Mesendoderm (in vitro differentiated cells): ENCODE measurements at regions not wholly inside any gene's neighbourhood (a gene's known extent, or its start where the extent isn't known, plus 50 kb on each side); places are given as distances from the start of the nearest gene placed in this dataset.

Experiments used
- DNase-seq: peaks from one replicate; pipeline ENCODE4 v3.0.0; 2013
- H2AK5ac ChIP-seq: 2 replicates; pipeline ENCODE4 v1.6.1; 2013; ENCODE audit warnings: low read length, inconsistent platforms
- H2BK120ac ChIP-seq: 2 replicates; pipeline ENCODE4 v1.6.1; 2013; ENCODE audit warnings: low read depth, mild to moderate bottlenecking, low read length, moderate library complexity, mixed read lengths
- H2BK15ac ChIP-seq: replicated peaks from 2 replicates; pipeline ENCODE4 v1.6.1; 2013; ENCODE audit warnings: low read depth, mild to moderate bottlenecking, moderate library complexity
- H2BK5ac ChIP-seq: 2 replicates; pipeline ENCODE4 v1.6.1; 2013; ENCODE audit warnings: low read length, inconsistent platforms
- H3K18ac ChIP-seq: 2 replicates; pipeline ENCODE4 v1.6.1; 2013; ENCODE audit warnings: mild to moderate bottlenecking, low read length, mixed read lengths
- H3K23ac ChIP-seq: one replicate; pipeline ENCODE4 v1.6.1; 2013; ENCODE audit warnings: low read length
- H3K27ac ChIP-seq: 2 replicates; pipeline ENCODE4 v1.5.1; 2013; ENCODE audit warnings: low read depth, mild to moderate bottlenecking, inconsistent platforms, low read length, moderate library complexity
- H3K27me3 ChIP-seq: 2 replicates; pipeline ENCODE4 v1.6.1; 2013; ENCODE audit warnings: low read length, control low read depth, mild to moderate bottlenecking, inconsistent platforms; ENCODE audit not compliant: insufficient read depth, poor library complexity
- H3K36me3 ChIP-seq: 2 replicates; pipeline ENCODE4 v1.6.1; 2013; ENCODE audit warnings: low read length, inconsistent platforms; ENCODE audit not compliant: control insufficient read depth, insufficient read depth
- H3K4ac ChIP-seq: one replicate; pipeline ENCODE4 v1.6.1; 2013; ENCODE audit warnings: low read depth, mild to moderate bottlenecking, low read length, moderate library complexity
- H3K4me1 ChIP-seq: 2 replicates; pipeline ENCODE4 v1.6.1; 2013; ENCODE audit warnings: low read depth, low read length, inconsistent platforms; ENCODE audit not compliant: control insufficient read depth
- H3K4me2 ChIP-seq: 2 replicates; pipeline ENCODE4 v1.6.1; 2013; ENCODE audit warnings: low read length
- H3K4me3 ChIP-seq: 2 replicates; pipeline ENCODE4 v1.5.1; 2013; ENCODE audit warnings: mild to moderate bottlenecking, low read length
- H3K56ac ChIP-seq: one replicate; pipeline ENCODE4 v1.6.1; 2013; ENCODE audit warnings: low read length
- H3K79me1 ChIP-seq: 2 replicates; pipeline ENCODE4 v1.6.1; 2013; ENCODE audit warnings: low read length, inconsistent platforms
- H3K79me2 ChIP-seq: 2 replicates; pipeline ENCODE4 v1.6.1; 2013; ENCODE audit warnings: mild to moderate bottlenecking, low read length; ENCODE audit not compliant: control insufficient read depth, insufficient read depth
- H3K9ac ChIP-seq: 2 replicates; pipeline ENCODE4 v1.6.1; 2013; ENCODE audit warnings: low read length, inconsistent platforms
- H4K5ac ChIP-seq: one replicate; pipeline ENCODE4 v1.6.1; 2013; ENCODE audit warnings: low read length
- H4K8ac ChIP-seq: one replicate; pipeline ENCODE4 v1.6.1; 2013; ENCODE audit warnings: low read depth, mild to moderate bottlenecking, control low read depth, low read length, moderate library complexity
- WGBS: extraction: QIAGEN DNeasy Blood & Tissue Kit; methylation state at CpG from one replicate; pipeline ENCODE4 v1.1.7; 2013; ENCODE audit warnings: low lambda C conversion rate, missing lambda C conversion rate; ENCODE audit not compliant: insufficient coverage; ENCODE audit errors: extremely low coverage; 5-methylcytosine and 5-hydroxymethylcytosine counted together

DNA sequence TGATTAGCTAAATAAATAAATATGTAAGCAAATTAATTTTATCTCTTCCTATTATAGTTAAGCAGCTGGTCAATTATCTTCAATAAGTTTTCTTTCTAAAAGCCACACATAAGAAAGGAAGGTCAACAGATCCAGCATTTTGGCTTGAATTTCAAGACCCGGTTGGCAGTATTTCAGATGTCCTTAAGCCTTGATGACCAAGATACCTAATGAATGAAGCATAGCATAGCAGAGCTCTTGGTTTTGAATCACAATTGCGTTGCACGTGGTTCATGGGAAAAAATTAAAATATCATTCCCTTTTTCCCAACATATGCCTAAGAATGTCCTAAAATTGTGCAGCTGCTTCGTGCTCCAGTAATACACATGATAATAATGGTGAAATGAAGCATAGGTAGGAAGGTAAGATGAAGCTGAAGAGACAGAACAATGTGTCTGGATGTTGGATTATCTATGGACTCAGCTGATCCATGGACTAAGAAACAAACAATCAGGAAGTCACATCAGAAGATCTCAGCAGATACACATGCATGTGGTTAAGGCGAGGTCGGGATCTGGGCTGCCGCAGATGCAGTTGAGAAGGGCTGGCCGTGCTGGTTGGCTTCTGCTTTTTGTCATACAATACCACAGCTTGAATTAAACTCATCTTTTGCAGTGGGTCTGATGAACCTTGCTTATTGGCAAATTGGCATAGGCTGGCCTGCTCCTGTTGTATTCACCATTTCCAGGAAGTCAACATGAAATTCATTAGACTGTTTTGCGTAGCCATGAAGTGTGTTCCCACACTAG lies 284.9 kb upstream of the RUNX1 start:
- Histone ChIP-seq H2BK5ac (no peak overlapping the region), H2AK5ac (no peak overlapping the region), H3K18ac (no peak overlapping the region), H3K79me2 (no peaks in the 10 kb centered on the region), H3K4ac (no peak overlapping the region), H3K79me1 (no peaks in the 10 kb centered on the region), H3K56ac (no peak overlapping the region), H3K9ac (no peak overlapping the region), H2BK15ac (no peak overlapping the region), H4K5ac (no peak overlapping the region), H3K27ac (no peak overlapping the region), H3K4me2 (no peak overlapping the region), H3K36me3 (no peaks in the 10 kb centered on the region), H3K4me3 (no peak overlapping the region), H4K8ac (no peak overlapping the region), H2BK120ac (no peak overlapping the region), H3K4me1 (no peaks in the 10 kb centered on the region), H3K23ac (no peak overlapping the region), H3K27me3 (no peaks in the 10 kb centered on the region)
- no CpG with 5 or more reads among the region's 9 CpGs for WGBS
- DNase-seq = no peak

DNA sequence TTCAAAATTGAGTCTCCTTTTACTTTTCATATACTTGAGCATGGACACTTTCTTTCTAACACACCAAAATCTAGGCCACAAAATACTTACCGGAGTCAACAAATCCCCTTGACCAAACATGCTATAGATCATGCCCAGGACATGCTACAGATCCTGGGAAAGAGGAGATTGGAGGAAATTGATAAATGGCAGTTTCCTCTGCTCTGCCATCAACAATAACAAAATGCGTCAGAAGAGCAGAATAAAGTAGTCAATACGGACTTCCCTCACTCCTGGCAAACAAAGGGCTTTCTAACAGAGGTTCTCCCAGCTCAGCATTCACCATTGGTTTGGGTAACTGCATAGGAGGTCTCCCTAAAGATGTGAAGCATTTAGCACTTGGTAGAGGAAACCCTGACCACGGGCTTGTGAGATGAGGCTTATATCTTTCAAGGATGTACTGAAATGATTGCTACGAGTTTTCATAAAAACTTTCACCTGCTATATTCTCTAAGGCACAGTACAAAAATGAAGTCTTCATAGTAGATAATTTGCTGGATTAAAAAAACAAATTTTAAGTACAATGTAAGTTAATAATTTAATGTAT lies 283.8 kb upstream of the RUNX1 start:
- no peak overlapping the region for H3K4ac ChIP-seq
- H2AK5ac ChIP-seq = no peak overlapping the region
- no peak overlapping the region for H3K23ac ChIP-seq
- H3K56ac ChIP-seq = no peak overlapping the region
- H3K27ac ChIP-seq = no peak overlapping the region
- H3K27me3 ChIP-seq = no peaks in the 10 kb centered on the region
- H3K79me2 ChIP-seq = no peaks in the 10 kb centered on the region
- H4K8ac ChIP-seq = no peak overlapping the region
- DNase-seq = no peak
- H3K79me1 ChIP-seq = no peaks in the 10 kb centered on the region
- H3K4me1 ChIP-seq = no peaks in the 10 kb centered on the region
- H3K4me2 ChIP-seq = no peak overlapping the region
- H2BK15ac ChIP-seq = no peak overlapping the region
- no peaks in the 10 kb centered on the region for H3K36me3 ChIP-seq
- no CpG with 5 or more reads among the region's 5 CpGs for WGBS
- H4K5ac ChIP-seq = no peak overlapping the region
- H2BK120ac ChIP-seq = no peak overlapping the region
- no peak overlapping the region for H2BK5ac ChIP-seq
- no peak overlapping the region for H3K18ac ChIP-seq
- H3K9ac ChIP-seq = no peak overlapping the region
- no peak overlapping the region for H3K4me3 ChIP-seq

GRCh38 chr21:35329940-35330660 lies 281.0 kb upstream of the RUNX1 start:
- no peak overlapping the region for H3K23ac ChIP-seq
- no peak overlapping the region for H2AK5ac ChIP-seq
- H3K4ac ChIP-seq = no peak overlapping the region
- no peaks in the 10 kb centered on the region for H3K27me3 ChIP-seq
- no peak overlapping the region for H2BK15ac ChIP-seq
- H3K4me2 ChIP-seq = no peak overlapping the region
- no peak overlapping the region for H2BK5ac ChIP-seq
- no peak overlapping the region for H2BK120ac ChIP-seq
- H3K36me3 ChIP-seq = no peaks in the 10 kb centered on the region
- no peak overlapping the region for H3K18ac ChIP-seq
- no peaks in the 10 kb centered on the region for H3K79me2 ChIP-seq
- WGBS = no CpG with 5 or more reads among the region's 4 CpGs
- no peak overlapping the region for H4K8ac ChIP-seq
- H3K4me1 ChIP-seq = no peaks in the 10 kb centered on the region
- no peak overlapping the region for H3K9ac ChIP-seq
- H3K27ac ChIP-seq = no peak overlapping the region
- H3K79me1 ChIP-seq = no peaks in the 10 kb centered on the region
- no peak overlapping the region for H4K5ac ChIP-seq
- H3K4me3 ChIP-seq = no peak overlapping the region
- no peak for DNase-seq
- no peak overlapping the region for H3K56ac ChIP-seq

- Histone ChIP-seq H3K4me2 (no peak overlapping the region), H3K18ac (no peak overlapping the region), H3K4me3 (no peak overlapping the region), H3K27ac (no peak overlapping the region), H3K79me1 (no peaks in the 10 kb centered on the region), H3K23ac (no peak overlapping the region), H2BK5ac (no peak overlapping the region), H3K56ac (no peak overlapping the region), H3K27me3 (no peaks in the 10 kb centered on the region), H3K79me2 (no peaks in the 10 kb centered on the region), H4K8ac (no peak overlapping the region), H4K5ac (no peak overlapping the region), H2BK120ac (no peak overlapping the region), H2BK15ac (no peak overlapping the region), H3K4ac (no peak overlapping the region), H3K36me3 (no peaks in the 10 kb centered on the region), H3K9ac (no peak overlapping the region), H2AK5ac (no peak overlapping the region), H3K4me1 (no peaks in the 10 kb centered on the region)
- DNase-seq = no peak
- WGBS = no CpG with 5 or more reads among the region's 6 CpGs
Observed at GRCh38 chr21:35328856-35329455, 279.9 kb upstream of the RUNX1 start.

DNA sequence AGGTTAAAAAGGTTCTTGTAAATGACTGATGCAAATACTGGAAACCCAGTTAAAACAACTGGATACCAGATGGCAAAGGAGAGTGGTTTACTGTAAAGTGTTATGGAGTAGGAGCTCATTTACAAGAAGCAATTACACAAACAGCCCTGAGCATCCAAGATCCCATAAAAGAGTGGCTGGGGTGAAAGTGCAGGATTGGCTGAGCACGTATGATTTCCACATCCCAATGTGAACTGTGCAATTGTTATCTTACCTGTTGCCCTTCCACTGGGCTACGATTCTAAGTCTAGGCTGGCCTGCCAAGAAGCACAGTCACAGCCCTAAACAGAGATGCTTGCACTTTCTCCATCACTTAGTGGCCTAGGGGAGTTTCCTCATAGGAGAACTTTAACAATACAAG lies 277.6 kb upstream of the RUNX1 start:
- no peak overlapping the region for H3K9ac ChIP-seq
- no peak overlapping the region for H4K8ac ChIP-seq
- H3K4me2 ChIP-seq = no peak overlapping the region
- H3K18ac ChIP-seq = no peak overlapping the region
- H3K4me1 ChIP-seq = no peaks in the 10 kb centered on the region
- H2AK5ac ChIP-seq = no peak overlapping the region
- H3K4me3 ChIP-seq = no peak overlapping the region
- H2BK15ac ChIP-seq = no peak overlapping the region
- H4K5ac ChIP-seq = no peak overlapping the region
- no peak overlapping the region for H3K27ac ChIP-seq
- no peak overlapping the region for H3K56ac ChIP-seq
- H3K4ac ChIP-seq = no peak overlapping the region
- no peak overlapping the region for H3K23ac ChIP-seq
- no peaks in the 10 kb centered on the region for H3K79me1 ChIP-seq
- H3K27me3 ChIP-seq = no peaks in the 10 kb centered on the region
- no CpG with 5 or more reads among the region's 2 CpGs for WGBS
- no peak for DNase-seq
- H2BK120ac ChIP-seq = no peak overlapping the region
- H3K36me3 ChIP-seq = no peaks in the 10 kb centered on the region
- no peaks in the 10 kb centered on the region for H3K79me2 ChIP-seq
- no peak overlapping the region for H2BK5ac ChIP-seq
